ENCODE measurements at regions not wholly inside any gene's neighbourhood (a gene's known extent, or its start where the extent isn't known, plus 50 kb on each side); places are given as distances from the start of the nearest gene placed in this dataset.

DNA sequence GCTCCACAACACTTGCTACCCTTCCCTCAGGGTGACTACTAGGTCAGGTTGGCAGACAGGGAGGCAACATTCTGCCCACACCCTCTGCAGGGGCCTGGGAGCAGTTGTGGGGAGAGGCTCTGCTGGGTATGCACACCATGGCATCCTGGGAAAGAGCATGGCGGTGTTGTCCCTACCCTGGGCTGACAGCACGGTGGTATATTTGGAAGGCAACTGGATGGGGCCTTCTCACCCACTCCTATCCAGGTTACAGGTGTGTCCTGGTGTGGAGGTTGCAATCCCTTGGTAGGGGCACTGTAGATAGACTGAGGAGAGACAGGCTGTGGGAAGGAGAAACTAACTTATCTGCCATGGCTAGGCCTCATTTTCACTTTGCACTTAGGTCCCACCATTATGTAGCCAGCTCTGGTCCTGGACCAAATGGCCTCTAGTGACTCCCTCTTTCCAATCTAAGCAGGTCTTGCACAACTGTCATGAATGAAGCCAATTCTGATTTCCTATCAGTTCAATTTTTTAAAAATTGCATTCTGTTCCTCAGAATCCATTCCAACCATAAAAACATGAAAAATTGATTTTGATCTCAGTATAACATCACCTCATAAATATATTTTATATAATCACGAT is 54.0 kb upstream of the CD44 start:
- Histone ChIP-seq H3K9me3 (ENCODE audit: insufficient read depth in 2 of 2, low read depth in 1 of 2, low read length in 1 of 2) (no peaks in the 10 kb centered on the region), H3K18ac (ENCODE audit: extremely low read depth, low read length) (no peak overlapping the region), H2AFZ (ENCODE audit: low read length) (no peak overlapping the region), H3K9ac (replicated peaks in 1 of 4; ENCODE audit: extremely low read depth in 1 of 4, low read depth in 3 of 4, low read length in 3 of 4) (no peak overlapping the region), H2BK5ac (ENCODE audit: low read depth, low read length) (no peak overlapping the region), H2BK120ac (replicated peaks; ENCODE audit: low read depth, low read length) (no peak overlapping the region), H3K27me3 (replicated peaks in 1 of 4; ENCODE audit: control insufficient read depth in 3 of 4, extremely low read depth in 1 of 4, insufficient read depth in 3 of 4, low read length in 3 of 4) (no peaks in the 10 kb centered on the region), H2BK15ac (ENCODE audit: low read length) (no peak overlapping the region), H3K79me2 (ENCODE audit: control insufficient read depth in 1 of 2, insufficient read depth in 2 of 2, low read length in 2 of 2) (no peaks in the 10 kb centered on the region), H4K91ac (replicated peaks; ENCODE audit: insufficient read length, low read length) (no peak overlapping the region), H3K79me1 (ENCODE audit: low read depth, low read length) (no peaks in the 10 kb centered on the region), H2BK20ac (ENCODE audit: low read length) (no peak overlapping the region), H4K20me1 (replicated peaks in 1 of 2; ENCODE audit: control insufficient read depth in 1 of 2, insufficient read depth in 2 of 2, low read length in 2 of 2) (no peaks in the 10 kb centered on the region), H3K23ac (ENCODE audit: insufficient read length) (no peak overlapping the region), H3K4me3 (ENCODE audit: extremely low read depth in 1 of 4, insufficient read depth in 2 of 4, low read depth in 3 of 4, low read length in 4 of 4) (no peak overlapping the region), H4K5ac (ENCODE audit: insufficient read length, low read depth, low read length) (no peak overlapping the region), H3K27ac (ENCODE audit: low read depth, low read length) (no peak overlapping the region), H3K4me1 (replicated peaks in 1 of 4; ENCODE audit: control insufficient read depth in 3 of 4, insufficient read depth in 4 of 4, low read length in 3 of 4) (peaks cover 0 to 2% (median 0%) of the 10 kb centered on the region in 4 experiments; a peak in 1 of 7 replicates), H3K36me3 (ENCODE audit: control insufficient read depth in 2 of 4, insufficient read depth in 4 of 4, low read length in 3 of 4) (no peaks in the 10 kb centered on the region), H3K4ac (replicated peaks; ENCODE audit: insufficient read length, low read depth, low read length) (no peak overlapping the region), H2BK12ac (ENCODE audit: low read depth, low read length) (no peak overlapping the region), H2AK5ac (ENCODE audit: low read depth, low read length) (no peak overlapping the region), H3K23me2 (ENCODE audit: low read depth, low read length) (no peaks in the 10 kb centered on the region), H3K14ac (ENCODE audit: insufficient read length) (no peak overlapping the region), H4K8ac (ENCODE audit: extremely low read depth, insufficient read depth, low read length) (no peak overlapping the region), H3K56ac (replicated peaks; ENCODE audit: insufficient read length, low read depth, low read length) (no peak overlapping the region), H3K4me2 (ENCODE audit: insufficient read depth in 1 of 2, low read depth in 2 of 2, low read length in 2 of 2) (no peak overlapping the region)
- no peak for FAIRE-seq
- DNase-seq (ENCODE audit: low read depth in 1 of 2, low spot score in 2 of 2): no peak
- 98% methylated on average over 2 of the region's 3 CpGs; no CpG with 5 or more reads in 1 of the 2 experiments for WGBS, 2 experiments (ENCODE audit: extremely low coverage in 1 of 2, insufficient coverage in 1 of 2, insufficient read length in 1 of 2, insufficient replicate concordance in 2 of 2, low coverage in 1 of 2, low lambda C conversion rate in 2 of 2, missing lambda C conversion rate in 1 of 2)
- ChIA-PET POLR2A (ENCODE audit: partially characterized antibody) (no interaction called here), CTCF (ENCODE audit: partially characterized antibody) (interaction anchor here (0.5 kb wide), 1 partner anchor 695 kb away, joined by 3 read pairs; no protein-coding TSS in a partner anchor)
- TF ChIP-seq CREB1 (IDR thresholded peaks at IDR 0.05) (no peak), ZNF274 (IDR thresholded peaks at IDR 0.05; ENCODE audit: borderline replicate concordance, extremely low read depth, low read length) (no peak), SUZ12 (IDR thresholded peaks at IDR 0.05; ENCODE audit: low read length) (no peak), KDM1A (IDR thresholded peaks at IDR 0.05; ENCODE audit: borderline replicate concordance, low read length) (no peak), SIX5 (IDR thresholded peaks at IDR 0.05; ENCODE audit: low read depth, low read length) (no peak), FOSL1 (IDR thresholded peaks at IDR 0.05; ENCODE audit: insufficient read depth, low read depth, low read length) (no peak), RFX5 (IDR thresholded peaks at IDR 0.05; ENCODE audit: borderline replicate concordance, low read depth, low read length) (no peak), TBP (IDR thresholded peaks at IDR 0.05; ENCODE audit: low read depth, low read length) (no peak)
